ENCODE measurements at regions not wholly inside any gene's neighbourhood (a gene's known extent, or its start where the extent isn't known, plus 50 kb on each side); places are given as distances from the start of the nearest gene placed in this dataset.
A peak's percentile ranks its signal among the peaks of the same experiment; 100 is the strongest.
"Not testable (repeated sequence)": the region's sequence is repeated elsewhere in the genome, so short reads cannot be mapped to it uniquely, and the experiment has no call there.

GRCh38 chr18:6537475-6537874 is 122.8 kb upstream of the L3MBTL4 start:
- H3K9me3 ChIP-seq, result no peaks in the 10 kb centered on the region
- intact Hi-C loops (cut with DNase I), result no loop called here
- ATAC-seq (no peak), DNase-seq (no peak)
- TF ChIP-seq POLR2A (IDR thresholded peaks at IDR 0.05) (no peak), CTCF (IDR thresholded peaks at IDR 0.05) (no peak)
- 9 to 31% methylated on average over 1 of the region's 1 CpG for WGBS, 2 donors
- H3K36me3 ChIP-seq (replicated peaks in 1 of 2; ENCODE audit: insufficient read depth in 1 of 2, low read depth in 2 of 2), result no peaks in the 10 kb centered on the region
- H3K4me1 ChIP-seq, result no peaks in the 10 kb centered on the region
- no peak overlapping the region for H3K4me3 ChIP-seq
- H3K27me3 ChIP-seq, result no peaks in the 10 kb centered on the region
- H3K27ac ChIP-seq, result no peak overlapping the region

- 30 to 47% methylated on average over 4 to 6 of the region's 6 CpGs for WGBS, 2 donors
- H3K36me3 ChIP-seq (replicated peaks in 1 of 2; ENCODE audit: insufficient read depth in 1 of 2, low read depth in 2 of 2); H3K27me3 ChIP-seq; H3K4me1 ChIP-seq; DNase-seq; H3K9me3 ChIP-seq; H3K4me3 ChIP-seq: not testable (repeated sequence)
- TF ChIP-seq CTCF (IDR thresholded peaks at IDR 0.05), result peak in 2 of 7 experiments; percentile 18
- peak overlapping the region in 3 of 4 donors; percentile 12 to 63 (median 62) for H3K27ac ChIP-seq
- ATAC-seq, result peak; percentile 64
- intact Hi-C loops (cut with DNase I), result loop anchor here (5.0 kb wide), 1 partner anchor 346 kb away; no protein-coding TSS in a partner anchor
These were observed 126.5 kb upstream of the L3MBTL4 start for GRCh38 chr18:6541131-6541679.

GRCh38 chr18:6542296-6542695 is 127.6 kb upstream of the L3MBTL4 start:
- H3K4me1 ChIP-seq, result peaks cover 12% of the 10 kb centered on the region
- no peaks in the 10 kb centered on the region for H3K9me3 ChIP-seq
- no peak for TF ChIP-seq POLR2A (IDR thresholded peaks at IDR 0.05)
- no peak for TF ChIP-seq CTCF (IDR thresholded peaks at IDR 0.05)
- intact Hi-C loops (cut with DNase I), result loop anchor here (5.0 kb wide), 1 partner anchor 345 kb away; no protein-coding TSS in a partner anchor
- WGBS, 2 donors, result 49 to 64% methylated on average over 5 of the region's 5 CpGs
- H3K4me3 ChIP-seq, result no peak overlapping the region
- no peak overlapping the region for H3K27ac ChIP-seq
- ATAC-seq (no peak), DNase-seq (no peak)
- H3K36me3 ChIP-seq (replicated peaks in 1 of 2; ENCODE audit: insufficient read depth in 1 of 2, low read depth in 2 of 2), result no peaks in the 10 kb centered on the region
- no peaks in the 10 kb centered on the region for H3K27me3 ChIP-seq

- Histone ChIP-seq H3K4me1 (peaks cover 12% of the 10 kb centered on the region), H3K27ac (no peak overlapping the region), H3K36me3 (replicated peaks in 1 of 2; ENCODE audit: insufficient read depth in 1 of 2, low read depth in 2 of 2) (no peaks in the 10 kb centered on the region), H3K4me3 (no peak overlapping the region), H3K27me3 (no peaks in the 10 kb centered on the region), H3K9me3 (no peaks in the 10 kb centered on the region)
- peak; percentile 14 to 69 (median 64) for TF ChIP-seq CTCF (IDR thresholded peaks at IDR 0.05)
- TF ChIP-seq POLR2A (IDR thresholded peaks at IDR 0.05), result no peak
- intact Hi-C loops (cut with DNase I), result loop anchor here (5.0 kb wide), 1 partner anchor 344 kb away; no protein-coding TSS in a partner anchor
- DNase-seq, result no peak
- 23 to 25% methylated on average over 8 of the region's 8 CpGs for WGBS, 2 donors
- no peak for ATAC-seq
These were observed 128.7 kb upstream of the L3MBTL4 start for GRCh38 chr18:6543330-6543908.

- no peak for TF ChIP-seq POLR2A (IDR thresholded peaks at IDR 0.05)
- TF ChIP-seq CTCF (IDR thresholded peaks at IDR 0.05), result no peak
- H3K9me3 ChIP-seq, result no peaks in the 10 kb centered on the region
- H3K27me3 ChIP-seq, result no peaks in the 10 kb centered on the region
- H3K36me3 ChIP-seq (replicated peaks in 1 of 2; ENCODE audit: insufficient read depth in 1 of 2, low read depth in 2 of 2), result no peaks in the 10 kb centered on the region
- intact Hi-C loops (cut with DNase I), result no loop called here
- ATAC-seq (peak; percentile 94), DNase-seq (peak in 3 of 4 donors; percentile 27 to 48 (median 38))
- peaks cover 12% of the 10 kb centered on the region for H3K4me1 ChIP-seq
- no peak overlapping the region for H3K4me3 ChIP-seq
- peak overlapping the region in 2 of 4 donors; percentile 18 to 41 for H3K27ac ChIP-seq
- WGBS, 2 donors, result 30 to 34% methylated on average over 4 of the region's 4 CpGs
These were observed 131.5 kb upstream of the L3MBTL4 start for GRCh38 chr18:6546229-6546628.
